ENCODE measurements at regions not wholly inside any gene's neighbourhood (a gene's known extent, or its start where the extent isn't known, plus 50 kb on each side); places are given as distances from the start of the nearest gene placed in this dataset.

GRCh38 chr3:59593380-59593779 is 543.6 kb upstream of the CFAP20DC start:
- no peak for DNase-seq (ENCODE audit: low spot score)

DNA sequence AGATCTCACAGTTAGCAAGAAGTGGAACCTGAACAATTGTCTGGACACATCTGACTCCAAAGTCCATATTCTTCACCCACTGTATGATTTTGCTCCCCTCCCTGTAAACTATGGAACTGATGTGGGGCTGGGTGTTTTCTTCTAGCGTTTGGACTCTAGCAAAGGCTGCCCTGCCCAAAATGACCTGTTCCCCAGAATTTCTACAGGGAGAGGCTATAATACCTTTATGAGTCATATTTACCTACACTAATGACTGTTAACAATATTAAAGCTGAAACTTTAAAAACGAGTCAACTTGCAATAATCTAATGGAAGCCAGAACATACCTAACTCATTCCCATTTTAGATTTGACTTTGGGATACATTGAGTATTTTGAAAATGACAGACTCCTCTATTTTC is 531.2 kb upstream of the CFAP20DC start:
- no peak for DNase-seq (ENCODE audit: low spot score)

- no peak for DNase-seq (ENCODE audit: low spot score)
Observed at GRCh38 chr3:59580499-59580898, 530.7 kb upstream of the CFAP20DC start.

DNA sequence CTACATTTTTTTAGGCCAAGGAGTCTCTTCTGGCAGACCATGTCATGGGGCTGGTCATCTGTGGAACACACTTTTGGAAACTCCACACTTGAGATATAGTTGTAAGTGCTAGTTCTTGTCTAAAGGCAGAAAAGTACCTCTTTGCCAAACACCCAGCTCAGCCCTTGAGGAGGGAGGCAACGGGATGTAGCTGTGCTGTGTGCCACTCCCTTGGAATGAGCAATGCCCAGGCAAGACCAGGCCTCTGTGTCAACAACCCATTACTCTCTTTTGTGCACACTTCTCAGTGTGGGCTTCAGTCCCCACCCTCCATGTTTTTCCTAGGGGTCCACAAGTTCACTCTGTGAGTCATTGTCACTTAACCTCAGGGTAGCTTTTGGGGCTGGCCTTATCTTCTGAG is 528.3 kb upstream of the CFAP20DC start:
- no peak for DNase-seq (ENCODE audit: low spot score)

- DNase-seq (ENCODE audit: low spot score), result no peak
Observed at GRCh38 chr3:59576606-59577005, 526.8 kb upstream of the CFAP20DC start.

DNA sequence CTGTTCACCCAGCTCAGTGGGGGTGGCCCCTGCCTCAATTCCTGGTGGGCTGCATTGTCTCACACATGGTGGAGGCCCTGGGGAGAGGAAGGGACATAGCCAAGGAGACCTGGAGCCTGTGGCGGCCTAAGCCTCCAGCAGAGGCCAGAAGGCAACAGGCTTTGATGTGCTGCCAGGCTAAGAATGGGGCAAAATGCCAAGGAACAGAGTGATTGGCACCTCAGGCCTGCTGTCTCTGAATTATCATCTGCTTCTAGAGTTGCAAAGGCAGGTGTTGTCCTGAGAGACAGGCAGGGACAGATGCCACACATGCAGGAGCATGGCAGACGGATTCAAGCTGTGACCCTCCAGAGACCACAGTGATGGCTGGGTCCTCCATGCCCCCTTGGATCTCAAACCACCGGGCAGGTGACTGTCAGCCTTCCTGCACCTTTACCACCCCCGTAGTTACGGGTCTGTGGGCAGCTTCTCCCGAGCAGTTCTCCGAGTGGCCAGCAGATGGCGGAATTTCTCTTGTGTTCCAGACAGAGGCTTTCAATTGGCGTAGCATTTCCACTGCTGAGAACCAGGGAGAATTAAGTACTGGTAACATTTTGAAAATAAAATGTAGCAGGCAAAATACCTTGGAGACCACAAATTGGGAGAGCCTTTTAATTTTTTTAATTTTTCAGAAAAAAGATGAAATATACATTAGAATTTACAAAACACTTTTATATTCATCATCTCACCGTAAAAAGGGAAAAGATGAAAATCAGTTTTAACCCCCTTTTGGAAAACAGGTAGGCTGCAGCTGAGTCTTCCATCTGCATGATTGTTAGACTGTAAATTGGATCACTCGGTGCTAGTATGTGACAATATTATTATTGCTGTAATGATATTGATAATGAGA is 525.5 kb upstream of the CFAP20DC start:
- peak; percentile 91 for DNase-seq (ENCODE audit: low spot score)

DNA sequence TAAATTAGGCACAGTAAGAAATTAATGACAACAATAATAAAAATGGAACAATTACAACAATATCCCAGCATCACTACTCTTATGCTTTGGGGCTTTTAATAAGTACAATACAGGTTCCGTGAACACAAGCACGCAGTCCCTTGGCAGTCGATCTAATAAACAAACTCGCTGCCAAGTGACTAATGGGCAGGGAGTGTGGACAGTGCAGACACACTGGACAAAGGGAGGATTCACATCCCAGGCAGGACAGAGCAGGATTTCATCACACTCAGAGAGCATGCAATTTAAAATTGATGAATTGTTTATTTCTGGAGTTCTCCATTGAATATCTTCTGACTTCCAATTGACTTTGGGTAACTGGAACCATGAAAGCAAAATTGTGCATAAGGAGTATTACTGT is 524.1 kb upstream of the CFAP20DC start:
- DNase-seq (ENCODE audit: low spot score), result peak; percentile 75

GRCh38 chr3:59572106-59572505 is 522.3 kb upstream of the CFAP20DC start:
- DNase-seq (ENCODE audit: low spot score), result no peak

GRCh38 chr3:59570806-59571205 is 521.0 kb upstream of the CFAP20DC start:
- DNase-seq (ENCODE audit: low spot score), result no peak

DNA sequence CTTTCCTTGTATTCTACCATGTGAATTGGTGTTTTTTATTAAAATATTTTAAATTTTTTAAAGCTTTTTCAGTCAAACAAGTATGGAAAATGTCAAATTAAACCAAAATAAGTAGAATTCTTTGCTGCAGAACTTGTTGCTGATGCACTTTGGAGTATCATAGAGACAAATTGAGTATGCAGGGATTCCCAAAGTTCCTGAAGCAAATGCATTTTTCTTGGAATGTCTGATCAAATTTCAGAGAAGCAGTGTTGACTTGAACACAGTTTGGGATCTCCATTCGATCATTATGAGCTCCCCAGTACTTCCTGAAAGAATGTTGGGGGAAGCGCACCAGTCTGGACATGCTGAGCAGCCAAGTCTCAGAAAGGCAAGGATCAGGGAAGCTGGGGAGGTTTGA is 517.8 kb upstream of the CFAP20DC start:
- no peak for DNase-seq (ENCODE audit: low spot score)

DNA sequence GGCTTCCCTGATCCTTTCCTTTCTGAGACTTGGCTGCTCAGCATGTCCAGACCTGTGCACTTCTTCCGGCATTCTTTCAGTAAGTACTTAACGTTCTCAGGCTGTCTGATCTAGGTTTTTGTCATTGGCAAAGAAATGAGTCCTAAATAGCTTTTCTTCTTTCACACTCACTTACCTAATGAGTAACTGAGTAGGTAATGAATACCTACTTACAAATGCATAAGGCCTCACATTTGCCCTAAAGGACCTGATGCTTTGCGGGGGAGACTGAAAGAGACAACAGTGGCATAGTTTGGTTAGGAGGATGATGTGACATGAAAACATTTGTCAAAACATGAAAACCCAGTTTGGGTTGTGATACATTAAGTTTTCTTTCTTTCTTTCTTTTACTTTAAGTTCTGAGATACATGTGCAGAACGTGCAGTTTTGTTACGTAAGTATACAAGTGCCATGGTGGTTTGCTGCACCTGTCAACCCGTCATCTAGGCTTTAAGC is 516.7 kb upstream of the CFAP20DC start:
- no peak for DNase-seq (ENCODE audit: low spot score)

DNA sequence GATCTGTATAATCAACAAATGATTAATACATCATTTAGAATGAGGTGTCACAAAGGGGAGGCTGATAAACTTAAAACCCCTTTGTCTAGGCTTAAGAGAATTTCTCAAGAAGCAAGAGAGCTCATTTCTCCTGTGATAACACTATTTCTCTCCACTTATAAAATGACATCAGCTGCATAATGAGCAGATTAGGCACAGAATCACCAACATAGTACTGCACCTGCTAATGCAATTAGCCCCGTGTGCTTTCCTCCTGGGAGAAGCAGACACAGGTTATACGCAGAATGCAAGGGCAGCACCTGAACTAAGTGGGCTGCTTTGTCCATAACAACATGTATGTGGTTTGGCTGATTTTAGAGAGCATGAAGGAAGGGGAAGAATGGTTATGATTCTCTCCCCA is 515.3 kb upstream of the CFAP20DC start:
- DNase-seq (ENCODE audit: low spot score), result no peak

DNA sequence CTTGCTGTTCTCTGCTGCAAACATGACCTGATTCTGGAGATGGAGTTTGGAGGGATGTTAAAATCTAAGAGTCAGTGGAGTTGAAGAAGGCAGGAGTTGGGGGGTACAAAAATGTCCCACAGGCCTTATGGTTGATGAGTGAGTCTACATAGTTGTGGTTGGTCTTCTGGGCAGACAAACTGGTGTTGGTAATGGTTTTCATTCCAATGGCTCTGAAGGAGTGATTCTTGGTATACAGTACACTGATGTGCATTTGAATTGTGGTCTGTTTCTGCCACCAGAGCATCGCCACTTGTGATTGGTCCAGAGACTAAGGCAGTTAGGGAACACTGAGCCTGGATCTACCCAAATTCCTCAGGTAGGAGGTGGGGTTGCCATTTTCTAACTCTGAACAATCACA is 514.1 kb upstream of the CFAP20DC start:
- no peak for DNase-seq (ENCODE audit: low spot score)

- DNase-seq (ENCODE audit: low spot score), result no peak
Observed at GRCh38 chr3:59563072-59563605, 513.3 kb upstream of the CFAP20DC start.

- no peak for DNase-seq (ENCODE audit: low spot score)
Observed at GRCh38 chr3:59559721-59560435, 510.1 kb upstream of the CFAP20DC start.

GRCh38 chr3:59558906-59559720 is 509.3 kb upstream of the CFAP20DC start:
- no peak for DNase-seq (ENCODE audit: low spot score)

- no peak for DNase-seq (ENCODE audit: low spot score)
Observed at GRCh38 chr3:59555593-59556315, 505.9 kb upstream of the CFAP20DC start.

- DNase-seq (ENCODE audit: low spot score), result no peak
Observed at GRCh38 chr3:59553076-59553475, 503.3 kb upstream of the CFAP20DC start.

- no peak for DNase-seq (ENCODE audit: low spot score)
Observed at GRCh38 chr3:59551834-59552233, 502.0 kb upstream of the CFAP20DC start.

DNA sequence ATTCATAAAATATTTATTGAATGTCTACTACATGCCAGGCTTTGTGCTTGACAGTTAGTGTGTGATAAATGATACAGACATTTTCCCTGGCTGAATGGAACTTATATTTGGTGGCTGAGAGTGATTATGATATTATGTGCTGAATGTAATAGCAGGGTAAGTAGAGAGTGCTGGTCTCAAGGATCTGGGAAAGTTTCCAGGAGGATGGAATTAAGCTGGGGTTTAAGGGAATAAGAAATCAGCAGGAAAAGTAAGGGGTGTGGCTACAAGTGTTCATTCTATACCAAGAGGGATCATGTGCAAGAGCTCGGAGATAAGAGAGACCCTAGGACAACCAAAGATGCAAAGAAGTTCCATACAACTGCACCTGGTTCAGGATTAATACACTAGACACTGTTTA is 500.1 kb upstream of the CFAP20DC start:
- DNase-seq (ENCODE audit: low spot score), result no peak

DNA sequence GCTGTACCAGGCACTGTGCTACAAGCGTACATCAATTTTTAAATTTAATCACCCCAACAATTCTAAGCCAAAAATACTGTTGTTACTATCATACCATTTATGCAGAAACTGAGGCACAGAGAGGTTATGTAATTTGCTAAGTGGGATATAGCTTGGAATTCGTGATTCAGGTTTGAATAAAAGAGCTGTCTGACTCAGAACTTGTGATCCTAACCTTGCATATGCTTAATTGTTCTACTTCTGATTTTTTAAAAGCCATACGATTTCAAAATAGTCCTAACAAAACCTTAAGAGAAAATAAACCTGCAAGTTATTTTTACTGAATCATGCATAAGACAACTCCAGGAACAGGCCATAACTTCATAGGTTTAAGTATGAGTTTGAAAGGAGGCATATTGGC is 498.0 kb upstream of the CFAP20DC start:
- no peak for DNase-seq (ENCODE audit: low spot score)
